Fibroblast of skin of left quadriceps (primary cell): ENCODE measurements at regions not wholly inside any gene's neighbourhood (a gene's known extent, or its start where the extent isn't known, plus 50 kb on each side); places are given as distances from the start of the nearest gene placed in this dataset.

Experiments
- DNase-seq, 2 experiments: peaks; one replicate each; pipeline ENCODE4 v3.0.0-alpha.2; 2013; ENCODE audit warnings: low read depth in 2 of 2

- no peak for DNase-seq
Measured at GRCh38 chr1:22376546-22376945, 75.1 kb upstream of the ZBTB40 start.

GRCh38 chr1:22376976-22377375 is 74.7 kb upstream of the ZBTB40 start:
- DNase-seq, result no peak

- DNase-seq, result peak; percentile 65 to 69
Measured at GRCh38 chr1:22379566-22379965, 72.1 kb upstream of the ZBTB40 start.

- DNase-seq, result no peak
Measured at GRCh38 chr1:22380024-22380785, 71.4 kb upstream of the ZBTB40 start.

GRCh38 chr1:22383526-22384294 is 67.9 kb upstream of the ZBTB40 start:
- DNase-seq, result no peak

GRCh38 chr1:22385537-22385936 is 66.1 kb upstream of the ZBTB40 start:
- no peak for DNase-seq

- no peak for DNase-seq
Measured at GRCh38 chr1:22386774-22387173, 64.9 kb upstream of the ZBTB40 start.

GRCh38 chr1:22387919-22388580 is 63.6 kb upstream of the ZBTB40 start:
- DNase-seq, result peak; percentile 25 to 33

- DNase-seq, result peak; percentile 42 to 49
Measured at GRCh38 chr1:22388671-22389450, 62.8 kb upstream of the ZBTB40 start.

- no peak for DNase-seq
Measured at GRCh38 chr1:22393587-22393986, 58.1 kb upstream of the ZBTB40 start.

- DNase-seq, result peak in 1 of 2 experiments; percentile 19
Measured at GRCh38 chr1:22398656-22399420, 52.8 kb upstream of the ZBTB40 start.

GRCh38 chr1:22399421-22400091 is 52.1 kb upstream of the ZBTB40 start:
- no peak for DNase-seq
